ENCODE measurements at regions not wholly inside any gene's neighbourhood (a gene's known extent, or its start where the extent isn't known, plus 50 kb on each side); places are given as distances from the start of the nearest gene placed in this dataset.

GRCh38 chr13:44171156-44171555 is 202.5 kb upstream of the SERP2 start:
- no peaks in the 10 kb centered on the region for H3K36me3 ChIP-seq (ENCODE audit: insufficient read depth, low read length)
- TF ChIP-seq CTCF (conservative IDR thresholded peaks at IDR 0.05; ENCODE audit: low read length) = no peak
- no peak overlapping the region for H3K9ac ChIP-seq (ENCODE audit: low read depth, low read length, poor library complexity, severe bottlenecking)
- no peaks in the 10 kb centered on the region for H3F3A ChIP-seq (ENCODE audit: low read depth)
- H3K9me2 ChIP-seq (replicated peaks; ENCODE audit: low read depth, low read length) = no peaks in the 10 kb centered on the region
- H3K4me2 ChIP-seq (ENCODE audit: low read depth, low read length, poor library complexity, severe bottlenecking) = no peak overlapping the region
- H3K79me2 ChIP-seq (ENCODE audit: insufficient read depth, low read length) = no peaks in the 10 kb centered on the region
- H3K27me3 ChIP-seq (ENCODE audit: insufficient read depth, low read length, poor library complexity, severe bottlenecking) = no peaks in the 10 kb centered on the region
- H3K4me3 ChIP-seq (ENCODE audit: low read length, poor library complexity, severe bottlenecking) = no peak overlapping the region
- no peaks in the 10 kb centered on the region for H3K4me1 ChIP-seq (ENCODE audit: insufficient read depth, low read length, poor library complexity, severe bottlenecking)
- H4K20me1 ChIP-seq (ENCODE audit: insufficient read depth, low read length, poor library complexity, severe bottlenecking) = no peaks in the 10 kb centered on the region
- no peak overlapping the region for H2AFZ ChIP-seq (ENCODE audit: low read length)
- H3K9me3 ChIP-seq (ENCODE audit: insufficient read depth, low read depth, low read length) = no peaks in the 10 kb centered on the region

GRCh38 chr13:44171861-44172260 is 201.8 kb upstream of the SERP2 start:
- Histone ChIP-seq H3K4me2 (ENCODE audit: low read depth, low read length, poor library complexity, severe bottlenecking) (no peak overlapping the region), H3K9me3 (ENCODE audit: insufficient read depth, low read depth, low read length) (no peaks in the 10 kb centered on the region), H3K79me2 (ENCODE audit: insufficient read depth, low read length) (no peaks in the 10 kb centered on the region), H3K9me2 (replicated peaks; ENCODE audit: low read depth, low read length) (no peaks in the 10 kb centered on the region), H3K27me3 (ENCODE audit: insufficient read depth, low read length, poor library complexity, severe bottlenecking) (no peaks in the 10 kb centered on the region), H3K9ac (ENCODE audit: low read depth, low read length, poor library complexity, severe bottlenecking) (no peak overlapping the region), H3F3A (ENCODE audit: low read depth) (no peaks in the 10 kb centered on the region), H3K4me3 (ENCODE audit: low read length, poor library complexity, severe bottlenecking) (no peak overlapping the region), H4K20me1 (ENCODE audit: insufficient read depth, low read length, poor library complexity, severe bottlenecking) (no peaks in the 10 kb centered on the region), H3K4me1 (ENCODE audit: insufficient read depth, low read length, poor library complexity, severe bottlenecking) (no peaks in the 10 kb centered on the region), H3K36me3 (ENCODE audit: insufficient read depth, low read length) (no peaks in the 10 kb centered on the region), H2AFZ (ENCODE audit: low read length) (no peak overlapping the region)
- no peak for TF ChIP-seq CTCF (conservative IDR thresholded peaks at IDR 0.05; ENCODE audit: low read length)
- TF ChIP-seq EZH2phosphoT487 (IDR thresholded peaks at IDR 0.05; ENCODE audit: borderline replicate concordance) = no peak

GRCh38 chr13:44172281-44172810 is 201.3 kb upstream of the SERP2 start:
- no peaks in the 10 kb centered on the region for H3F3A ChIP-seq (ENCODE audit: low read depth)
- no peaks in the 10 kb centered on the region for H3K9me3 ChIP-seq (ENCODE audit: insufficient read depth, low read depth, low read length)
- H2AFZ ChIP-seq (ENCODE audit: low read length) = no peak overlapping the region
- H3K27me3 ChIP-seq (ENCODE audit: insufficient read depth, low read length, poor library complexity, severe bottlenecking) = no peaks in the 10 kb centered on the region
- TF ChIP-seq CTCF (conservative IDR thresholded peaks at IDR 0.05; ENCODE audit: low read length) (no peak), EZH2phosphoT487 (IDR thresholded peaks at IDR 0.05; ENCODE audit: borderline replicate concordance) (no peak)
- H3K79me2 ChIP-seq (ENCODE audit: insufficient read depth, low read length) = no peaks in the 10 kb centered on the region
- H3K4me3 ChIP-seq (ENCODE audit: low read length, poor library complexity, severe bottlenecking) = no peak overlapping the region
- no peaks in the 10 kb centered on the region for H3K36me3 ChIP-seq (ENCODE audit: insufficient read depth, low read length)
- H4K20me1 ChIP-seq (ENCODE audit: insufficient read depth, low read length, poor library complexity, severe bottlenecking) = no peaks in the 10 kb centered on the region
- no peaks in the 10 kb centered on the region for H3K9me2 ChIP-seq (replicated peaks; ENCODE audit: low read depth, low read length)
- no peaks in the 10 kb centered on the region for H3K4me1 ChIP-seq (ENCODE audit: insufficient read depth, low read length, poor library complexity, severe bottlenecking)
- no peak overlapping the region for H3K4me2 ChIP-seq (ENCODE audit: low read depth, low read length, poor library complexity, severe bottlenecking)
- no peak overlapping the region for H3K9ac ChIP-seq (ENCODE audit: low read depth, low read length, poor library complexity, severe bottlenecking)
